ENCODE measurements at regions not wholly inside any gene's neighbourhood (a gene's known extent, or its start where the extent isn't known, plus 50 kb on each side); places are given as distances from the start of the nearest gene placed in this dataset.
"Not testable (repeated sequence)": the region's sequence is repeated elsewhere in the genome, so short reads cannot be mapped to it uniquely, and the experiment has no call there.

GRCh38 chr7:63054191-63054661, 944.4 kb upstream of the ZNF722 start:
- Histone ChIP-seq H3K9me3 (peaks cover 0 to 39% (median 0%) of the 10 kb centered on the region in 3 donors), H3K27me3 (no peaks in the 10 kb centered on the region), H3K4me1 (no peaks in the 10 kb centered on the region), H3K27ac (no peak overlapping the region), H3K36me3 (no peaks in the 10 kb centered on the region), H3K4me3 (no peak overlapping the region)
- WGBS, 2 donors (ENCODE audit: low coverage in 1 of 2): 75% methylated on average over 13 of the region's 45 CpGs; no CpG with 5 or more reads in 1 of the 2 donors
- ATAC-seq: no peak
- TF ChIP-seq POLR2AphosphoS5 (IDR thresholded peaks at IDR 0.05) (no peak), EP300 (IDR thresholded peaks at IDR 0.05) (no peak), POLR2A (IDR thresholded peaks at IDR 0.05) (no peak), CTCF (IDR thresholded peaks at IDR 0.05) (no peak)

- H3K27ac ChIP-seq: no peak overlapping the region
- H3K36me3 ChIP-seq: no peaks in the 10 kb centered on the region
- no peak for TF ChIP-seq CTCF (IDR thresholded peaks at IDR 0.05)
- TF ChIP-seq POLR2A (IDR thresholded peaks at IDR 0.05): no peak
- TF ChIP-seq EP300 (IDR thresholded peaks at IDR 0.05): no peak
- no peak for TF ChIP-seq POLR2AphosphoS5 (IDR thresholded peaks at IDR 0.05)
- H3K9me3 ChIP-seq: peaks cover 0 to 41% (median 0%) of the 10 kb centered on the region in 3 donors
- no peak overlapping the region for H3K4me3 ChIP-seq
- no peaks in the 10 kb centered on the region for H3K4me1 ChIP-seq
- no peaks in the 10 kb centered on the region for H3K27me3 ChIP-seq
- ATAC-seq: no peak
- WGBS, 2 donors (ENCODE audit: low coverage in 1 of 2): 72 to 96% methylated on average over 4 to 5 of the region's 5 CpGs
Observed at GRCh38 chr7:63057265-63057664, 941.4 kb upstream of the ZNF722 start.

- H3K4me3 ChIP-seq, ATAC-seq, H3K4me1 ChIP-seq, H3K27ac ChIP-seq, H3K27me3 ChIP-seq, H3K36me3 ChIP-seq: not testable (repeated sequence)
- 97 to 100% methylated on average over 3 to 5 of the region's 9 CpGs for WGBS, 2 donors (ENCODE audit: low coverage in 1 of 2)
- peaks cover 0 to 19% (median 0%) of the 10 kb centered on the region in 3 donors for H3K9me3 ChIP-seq
Observed at GRCh38 chr7:63060701-63061100, 937.9 kb upstream of the ZNF722 start.

GRCh38 chr7:63065684-63066083, 933.0 kb upstream of the ZNF722 start:
- Histone ChIP-seq H3K27me3 (no peaks in the 10 kb centered on the region), H3K9me3 (peaks cover 0 to 19% (median 0%) of the 10 kb centered on the region in 3 donors), H3K4me1 (no peaks in the 10 kb centered on the region), H3K4me3 (no peak overlapping the region), H3K36me3 (no peaks in the 10 kb centered on the region), H3K27ac (no peak overlapping the region)
- 40 to 49% methylated on average over 1 to 2 of the region's 2 CpGs for WGBS, 2 donors (ENCODE audit: low coverage in 1 of 2)
- ATAC-seq: no peak
- TF ChIP-seq POLR2A (IDR thresholded peaks at IDR 0.05) (no peak), EP300 (IDR thresholded peaks at IDR 0.05) (no peak), POLR2AphosphoS5 (IDR thresholded peaks at IDR 0.05) (no peak), CTCF (IDR thresholded peaks at IDR 0.05) (no peak)

- peaks cover 0 to 21% (median 0%) of the 10 kb centered on the region in 3 donors for H3K9me3 ChIP-seq
- 63 to 80% methylated on average over 1 to 4 of the region's 4 CpGs for WGBS, 2 donors (ENCODE audit: low coverage in 1 of 2)
- H3K4me3 ChIP-seq, ATAC-seq, H3K36me3 ChIP-seq, H3K27me3 ChIP-seq, H3K4me1 ChIP-seq, H3K27ac ChIP-seq: not testable (repeated sequence)
Observed at GRCh38 chr7:63066235-63066634, 932.4 kb upstream of the ZNF722 start.

- 35% methylated on average over 12 of the region's 42 CpGs; no CpG with 5 or more reads in 1 of the 2 donors for WGBS, 2 donors (ENCODE audit: low coverage in 1 of 2)
- Histone ChIP-seq H3K4me3 (no peak overlapping the region), H3K36me3 (no peaks in the 10 kb centered on the region)
Observed at GRCh38 chr7:63067897-63068585, 930.6 kb upstream of the ZNF722 start.

More at GRCh38 chr7:63067897-63068585, 930.6 kb upstream of the ZNF722 start:
- Histone ChIP-seq H3K4me1 (no peaks in the 10 kb centered on the region), H3K27ac (no peak overlapping the region), H3K27me3 (peaks cover 5% of the 10 kb centered on the region), H3K9me3 (peaks cover 0 to 36% (median 0%) of the 10 kb centered on the region in 3 donors)
- no peak for TF ChIP-seq CTCF (IDR thresholded peaks at IDR 0.05)
- TF ChIP-seq EP300 (IDR thresholded peaks at IDR 0.05): no peak
- TF ChIP-seq POLR2AphosphoS5 (IDR thresholded peaks at IDR 0.05): no peak
- TF ChIP-seq POLR2A (IDR thresholded peaks at IDR 0.05): no peak
- ATAC-seq: no peak

Measured in gastroesophageal sphincter (tissue), 4 donors.